ENCODE measurements at regions not wholly inside any gene's neighbourhood (a gene's known extent, or its start where the extent isn't known, plus 50 kb on each side); places are given as distances from the start of the nearest gene placed in this dataset.

DNA sequence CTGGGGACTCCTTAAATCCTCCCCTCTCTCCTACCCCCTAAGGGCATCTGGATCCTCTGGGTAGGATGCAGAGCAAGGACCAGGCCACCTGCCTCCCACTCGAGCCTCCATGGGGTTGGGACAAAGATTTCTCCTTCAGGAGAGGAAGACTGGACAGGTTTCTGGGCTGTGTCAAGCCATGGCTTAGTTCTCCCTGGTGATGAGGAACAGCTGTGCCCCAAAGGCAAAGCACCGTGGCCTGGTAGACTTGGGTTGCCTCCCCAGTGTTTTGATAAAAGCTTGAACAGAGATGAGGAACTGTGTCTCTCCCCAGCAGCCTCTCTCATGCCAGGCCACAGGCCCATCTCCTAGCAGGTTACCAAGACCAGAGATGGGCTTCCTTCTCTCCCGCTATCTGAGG, 238.3 kb downstream of the WDR11 start:
- H3K36me3 Mint-ChIP-seq (ENCODE audit: insufficient read depth, unreplicated experiment), result no peaks in the 10 kb centered on the region
- ChIA-PET CTCF (interaction anchor here (0.7 kb wide), 1 partner anchor 78 kb away, joined by 4 read pairs; no protein-coding TSS in a partner anchor), POLR2A (interaction anchor here (0.6 kb wide), 1 partner anchor 218 kb away, joined by 4 read pairs; no protein-coding TSS in a partner anchor)
- H3K4me3 Mint-ChIP-seq (ENCODE audit: unreplicated experiment), result no peak overlapping the region
- H3K4me3 ChIP-seq (ENCODE audit: low read depth, low read length), result no peak overlapping the region
- no peak for DNase-seq
- H3K9me3 Mint-ChIP-seq (ENCODE audit: unreplicated experiment), result no peaks in the 10 kb centered on the region
- H3K9me3 ChIP-seq, result no peaks in the 10 kb centered on the region
- no peaks in the 10 kb centered on the region for H3K36me3 ChIP-seq (ENCODE audit: control insufficient read depth, insufficient read depth, low read length)
- H3K27me3 Mint-ChIP-seq (ENCODE audit: insufficient read depth, unreplicated experiment), result no peaks in the 10 kb centered on the region
- TF ChIP-seq CTCF (IDR thresholded peaks at IDR 0.05; ENCODE audit: insufficient read depth in 1 of 2, low read depth in 1 of 2, low read length in 1 of 2, severe bottlenecking in 1 of 2, unreplicated experiment in 1 of 2), result no peak
- no TSS peak for BruUV-seq (replicated peaks)
- H3K4me1 Mint-ChIP-seq (ENCODE audit: low read depth, unreplicated experiment), result peaks cover 36% of the 10 kb centered on the region
- intact Hi-C loops (cut with micrococcal nuclease; ENCODE audit: unreplicated experiment), result no loop called here
- H3K27me3 ChIP-seq (replicated peaks; ENCODE audit: control insufficient read depth, insufficient read depth, low read length), result no peaks in the 10 kb centered on the region
- no peak overlapping the region for H3K27ac Mint-ChIP-seq (ENCODE audit: unreplicated experiment)
- H3K4me1 ChIP-seq, result peaks cover 36% of the 10 kb centered on the region

- intact Hi-C loops (cut with micrococcal nuclease; ENCODE audit: unreplicated experiment), result no loop called here
- no peaks in the 10 kb centered on the region for H3K27me3 Mint-ChIP-seq (ENCODE audit: insufficient read depth, unreplicated experiment)
- peaks cover 4% of the 10 kb centered on the region for H3K36me3 Mint-ChIP-seq (ENCODE audit: insufficient read depth, unreplicated experiment)
- Histone ChIP-seq H3K36me3 (ENCODE audit: control insufficient read depth, insufficient read depth, low read length) (no peaks in the 10 kb centered on the region), H3K27me3 (replicated peaks; ENCODE audit: control insufficient read depth, insufficient read depth, low read length) (no peaks in the 10 kb centered on the region), H3K9me3 (no peaks in the 10 kb centered on the region), H3K4me3 (ENCODE audit: low read depth, low read length) (no peak overlapping the region), H3K4me1 (peaks cover 40% of the 10 kb centered on the region)
- DNase-seq, result no peak
- TF ChIP-seq CTCF (IDR thresholded peaks at IDR 0.05; ENCODE audit: insufficient read depth in 1 of 2, low read depth in 1 of 2, low read length in 1 of 2, severe bottlenecking in 1 of 2, unreplicated experiment in 1 of 2), result no peak
- H3K27ac Mint-ChIP-seq (ENCODE audit: unreplicated experiment), result peak overlapping the region; percentile 24
- no TSS peak for BruUV-seq (replicated peaks)
- CTCF ChIA-PET, result interaction anchor here (1.3 kb wide), 1 partner anchor 22 kb away, joined by 4 read pairs; no protein-coding TSS in a partner anchor
- no peaks in the 10 kb centered on the region for H3K9me3 Mint-ChIP-seq (ENCODE audit: unreplicated experiment)
- H3K4me3 Mint-ChIP-seq (ENCODE audit: unreplicated experiment), result no peak overlapping the region
- POLR2A ChIA-PET, result no interaction called here
- H3K4me1 Mint-ChIP-seq (ENCODE audit: low read depth, unreplicated experiment), result peaks cover 46% of the 10 kb centered on the region
Measured at GRCh38 chr10:121091961-121092719, 241.0 kb downstream of the WDR11 start.

DNA sequence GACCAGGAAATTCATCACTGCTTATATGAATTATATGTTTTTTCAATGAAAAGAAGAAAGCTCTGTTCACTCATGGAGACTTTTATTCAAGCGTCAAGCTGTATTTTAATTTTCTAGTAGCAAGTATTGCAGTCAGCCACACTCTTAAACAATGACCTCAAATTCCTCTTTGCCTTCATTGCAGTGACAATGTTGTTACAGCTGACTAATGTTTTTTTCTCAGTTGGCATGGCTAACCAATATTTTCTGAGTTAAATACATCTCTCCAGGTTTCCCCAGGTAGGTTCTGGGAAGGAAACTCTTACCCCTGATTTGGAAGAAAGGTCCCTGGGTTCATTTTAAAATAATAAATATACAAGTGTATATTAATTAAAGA, 241.5 kb downstream of the WDR11 start:
- no peaks in the 10 kb centered on the region for H3K9me3 Mint-ChIP-seq (ENCODE audit: unreplicated experiment)
- H3K4me3 Mint-ChIP-seq (ENCODE audit: unreplicated experiment), result no peak overlapping the region
- peak overlapping the region; percentile 24 for H3K27ac Mint-ChIP-seq (ENCODE audit: unreplicated experiment)
- Histone ChIP-seq H3K4me3 (ENCODE audit: low read depth, low read length) (no peak overlapping the region), H3K9me3 (no peaks in the 10 kb centered on the region), H3K36me3 (ENCODE audit: control insufficient read depth, insufficient read depth, low read length) (no peaks in the 10 kb centered on the region), H3K27me3 (replicated peaks; ENCODE audit: control insufficient read depth, insufficient read depth, low read length) (no peaks in the 10 kb centered on the region), H3K4me1 (peaks cover 45% of the 10 kb centered on the region)
- intact Hi-C loops (cut with micrococcal nuclease; ENCODE audit: unreplicated experiment), result no loop called here
- no TSS peak for BruUV-seq (replicated peaks)
- no peak for DNase-seq
- ChIA-PET CTCF (interaction anchor here (1.3 kb wide), 1 partner anchor 23 kb away, joined by 4 read pairs; no protein-coding TSS in a partner anchor), POLR2A (no interaction called here)
- no peaks in the 10 kb centered on the region for H3K27me3 Mint-ChIP-seq (ENCODE audit: insufficient read depth, unreplicated experiment)
- no peak for TF ChIP-seq CTCF (IDR thresholded peaks at IDR 0.05; ENCODE audit: insufficient read depth in 1 of 2, low read depth in 1 of 2, low read length in 1 of 2, severe bottlenecking in 1 of 2, unreplicated experiment in 1 of 2)
- H3K4me1 Mint-ChIP-seq (ENCODE audit: low read depth, unreplicated experiment), result peaks cover 46% of the 10 kb centered on the region
- H3K36me3 Mint-ChIP-seq (ENCODE audit: insufficient read depth, unreplicated experiment), result peaks cover 5% of the 10 kb centered on the region
